ENCODE measurements at regions not wholly inside any gene's neighbourhood (a gene's known extent, or its start where the extent isn't known, plus 50 kb on each side); places are given as distances from the start of the nearest gene placed in this dataset.

- no peak overlapping the region; a peak in 1 of 5 replicates for H3K4me3 Mint-ChIP-seq
Measured at GRCh38 chr3:127043731-127044510, 61.0 kb downstream of the PLXNA1 start.

More at GRCh38 chr3:127043731-127044510, 61.0 kb downstream of the PLXNA1 start:
- Mint-ChIP-seq H3K27ac (peak overlapping the region; percentile 84 to 97 (median 85); a peak in 4 of 7 replicates), H3K9me3 (peaks cover 11 to 15% of the 10 kb centered on the region in 2 experiments), H3K27me3 (ENCODE audit: low read depth) (no peaks in the 10 kb centered on the region; the same call in none of the 2 replicates), H3K36me3 (ENCODE audit: insufficient read depth in 1 of 3, low read depth in 3 of 3) (peaks cover 0 to 15% (median 5%) of the 10 kb centered on the region in 3 experiments; a peak in 5 of 7 replicates), H3K4me1 (peaks cover 34 to 38% of the 10 kb centered on the region in 2 experiments)
- H2BK12ac ChIP-seq (ENCODE audit: insufficient read length, low read depth, low read length): peak overlapping the region; percentile 48
- H3K18ac ChIP-seq (ENCODE audit: insufficient read length, low read depth, low read length): peak overlapping the region; percentile 25
- no peak overlapping the region for H2BK20ac ChIP-seq (ENCODE audit: low read depth, low read length, poor library complexity, severe bottlenecking)
- no peaks in the 10 kb centered on the region for H3K79me1 ChIP-seq (ENCODE audit: insufficient read depth, low read depth, low read length, poor library complexity, severe bottlenecking)
- H4K91ac ChIP-seq (ENCODE audit: insufficient read length, low read depth, low read length): peak overlapping the region; percentile 22
- no peak overlapping the region for H3K4me2 ChIP-seq (ENCODE audit: insufficient read depth, insufficient read length, low read length)
- H3T11ph ChIP-seq (ENCODE audit: low read length): no peak overlapping the region
- H3K27me3 ChIP-seq (ENCODE audit: insufficient read depth, low read length): no peaks in the 10 kb centered on the region
- H2AK5ac ChIP-seq (ENCODE audit: insufficient read length, low read length): no peak overlapping the region
- H2BK120ac ChIP-seq (ENCODE audit: low read depth, low read length, poor library complexity, severe bottlenecking): no peak overlapping the region
- H3K4ac ChIP-seq (ENCODE audit: low read depth, low read length): no peak overlapping the region; the same call in 1 of the 2 replicates
- H3K23ac ChIP-seq (ENCODE audit: insufficient read length, low read depth, low read length): no peak overlapping the region
- H3K56ac ChIP-seq (ENCODE audit: insufficient read length, low read depth, low read length): no peak overlapping the region
- no peak overlapping the region for H4K5ac ChIP-seq (ENCODE audit: insufficient read length, low read depth, low read length)
- H3K14ac ChIP-seq (ENCODE audit: insufficient read depth, low read length): 0 out of 2 replicates have a peak overlapping the region, but pooled peaks have one; percentile 44
- H3K79me2 ChIP-seq (ENCODE audit: insufficient read depth, low read length): no peaks in the 10 kb centered on the region
- H2BK15ac ChIP-seq (ENCODE audit: low read depth, low read length): no peak overlapping the region
- H4K8ac ChIP-seq (replicated peaks; ENCODE audit: insufficient read length, low read depth, low read length): no peak overlapping the region
- no peak overlapping the region for H3K9ac ChIP-seq (ENCODE audit: extremely low read depth, insufficient read length, low read length)
- no peaks in the 10 kb centered on the region for H3K23me2 ChIP-seq (ENCODE audit: insufficient read length, low read depth, low read length, poor library complexity, severe bottlenecking)
- no peaks in the 10 kb centered on the region for H3K9me3 ChIP-seq (ENCODE audit: control insufficient read depth, low read depth, low read length)
- no peak for DNase-seq
- H2BK5ac ChIP-seq (ENCODE audit: insufficient read length, low read length): no peak overlapping the region
- peaks cover 3% of the 10 kb centered on the region; the same call in 1 of the 2 replicates for H3K4me1 ChIP-seq (ENCODE audit: insufficient read depth, low read length)
- no peak overlapping the region for H2AFZ ChIP-seq (ENCODE audit: low read length)
- no peaks in the 10 kb centered on the region for H4K20me1 ChIP-seq (ENCODE audit: control insufficient read depth, insufficient read depth, insufficient read length)
- TF ChIP-seq CTCF (conservative IDR thresholded peaks at IDR 0.05): no peak
- no CpG with 5 or more reads among the region's 7 CpGs for WGBS (ENCODE audit: extremely low coverage, insufficient read length, low lambda C conversion rate)
- no peak overlapping the region for H3K27ac ChIP-seq (ENCODE audit: insufficient read length, low read depth, low read length)

Measured in H9 (cell line).